NCI-H2107 (cell line): ENCODE measurements at regions not wholly inside any gene's neighbourhood (a gene's known extent, or its start where the extent isn't known, plus 50 kb on each side); places are given as distances from the start of the nearest gene placed in this dataset.

Experiments used
- DNase-seq: peaks from one replicate; lab custom pipeline; 2025; lab: John Stamatoyannopoulos, UW

DNA sequence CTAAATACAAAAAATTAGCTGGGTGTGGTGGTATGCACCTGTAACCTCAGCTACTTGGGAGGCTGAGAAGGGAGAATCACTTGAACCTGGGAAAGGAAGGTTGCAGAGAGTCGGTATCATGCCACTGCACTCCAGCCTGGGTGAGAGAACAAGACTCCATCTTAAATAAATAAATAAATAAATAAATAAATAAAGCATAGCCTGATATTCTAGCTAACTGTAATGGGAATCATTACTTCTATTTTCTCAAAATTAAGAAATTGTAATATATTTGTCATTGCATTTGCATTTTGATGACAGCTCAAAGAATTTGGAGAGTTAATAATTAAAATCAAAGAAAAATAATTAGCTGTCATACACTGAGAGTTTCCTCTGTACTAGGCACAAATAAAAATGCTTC, 561.1 kb downstream of the EFNB2 start:
- DNase-seq: no peak

DNA sequence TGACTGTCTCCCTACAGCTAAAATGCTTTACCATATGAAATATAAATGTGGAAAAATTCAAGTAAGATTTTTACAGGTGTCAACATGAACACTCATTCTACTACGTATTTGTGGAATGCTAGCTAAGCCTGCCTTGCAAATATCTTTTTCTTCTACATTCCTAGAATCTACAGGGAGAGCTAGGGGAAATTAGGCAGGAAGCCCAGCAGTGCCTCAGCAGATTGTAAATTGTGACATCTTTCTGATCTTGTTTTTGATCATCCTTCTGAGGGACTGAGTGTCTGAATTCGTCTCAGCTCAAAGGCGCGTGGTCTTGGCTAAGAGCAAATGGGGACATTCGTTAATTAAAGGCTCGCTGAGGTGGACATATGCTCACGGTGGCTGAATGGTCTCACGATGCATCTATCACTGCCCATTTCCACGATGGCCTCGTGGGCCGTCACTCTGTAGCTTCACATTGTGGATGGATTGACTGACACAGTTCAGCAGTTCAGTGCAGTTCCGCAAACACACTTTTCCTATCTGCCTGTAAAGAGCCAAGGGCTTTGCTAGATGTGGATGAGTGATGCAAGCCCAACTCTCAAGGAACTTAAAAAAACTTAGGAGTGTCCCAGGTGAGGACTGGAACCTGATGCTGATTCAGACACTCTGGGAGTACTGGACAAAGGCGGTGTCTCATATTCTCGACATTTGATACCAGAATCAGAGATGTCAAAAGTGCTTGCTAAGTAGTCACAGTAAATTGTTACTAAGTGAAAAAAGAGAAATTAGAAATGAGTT, 562.5 kb downstream of the EFNB2 start:
- DNase-seq: no peak

DNA sequence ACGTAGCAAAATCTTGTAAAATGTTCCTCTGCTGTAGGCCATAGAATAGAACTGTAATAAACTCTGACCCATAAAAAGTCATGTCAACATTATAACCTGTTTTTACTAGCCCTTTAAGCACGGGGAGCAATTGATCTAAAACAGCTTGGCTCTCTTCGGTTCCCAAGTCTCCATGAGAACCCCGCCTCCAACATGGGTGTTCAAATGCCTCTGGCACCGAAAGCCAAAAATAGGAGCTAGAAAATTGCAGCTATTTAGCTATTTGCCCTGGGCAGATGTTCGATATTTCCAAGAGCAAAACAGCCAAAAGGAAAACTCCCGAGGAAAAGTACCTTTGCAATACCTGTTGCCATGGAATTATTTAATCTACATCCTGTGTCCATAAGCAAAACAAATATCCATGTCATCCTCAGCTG, 563.1 kb downstream of the EFNB2 start:
- DNase-seq: no peak

DNA sequence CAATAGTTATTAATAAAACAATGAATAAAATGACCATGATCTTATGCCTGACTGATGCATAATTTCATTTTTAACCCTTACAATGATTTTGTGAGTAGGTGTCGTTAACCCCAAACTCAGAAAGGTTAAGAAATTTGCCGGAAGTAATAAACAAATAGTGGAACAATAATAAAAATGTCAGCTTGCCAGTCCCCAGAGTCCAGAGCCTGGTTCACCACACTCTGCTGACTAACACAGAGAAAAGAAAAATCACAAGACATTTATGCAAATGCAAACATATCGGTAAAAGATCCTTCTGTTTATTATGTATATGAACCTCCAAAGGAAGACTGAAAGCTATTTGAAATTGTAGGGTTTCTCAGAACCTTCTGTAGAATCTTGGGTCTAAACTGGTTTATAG, 563.7 kb downstream of the EFNB2 start:
- DNase-seq: no peak

DNA sequence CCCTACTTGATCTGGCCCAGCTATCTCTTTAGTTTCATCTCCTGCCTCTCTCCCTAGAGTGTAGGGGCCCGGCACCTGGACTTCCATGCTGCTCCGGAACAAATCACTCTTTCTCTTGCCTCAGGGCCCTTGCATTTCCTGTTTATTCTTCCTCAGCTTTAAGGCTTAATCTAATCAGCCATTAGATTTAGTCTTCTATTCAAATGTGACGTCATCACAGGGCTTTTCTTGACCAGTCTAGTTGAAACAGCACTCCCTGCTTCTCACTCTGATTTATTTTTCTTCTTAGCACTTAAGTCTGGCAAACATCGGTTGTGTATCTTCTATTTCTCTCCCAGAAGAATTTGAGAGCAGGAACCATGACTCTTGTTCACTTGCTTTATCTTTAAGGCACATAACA, 564.1 kb downstream of the EFNB2 start:
- DNase-seq: no peak

DNA sequence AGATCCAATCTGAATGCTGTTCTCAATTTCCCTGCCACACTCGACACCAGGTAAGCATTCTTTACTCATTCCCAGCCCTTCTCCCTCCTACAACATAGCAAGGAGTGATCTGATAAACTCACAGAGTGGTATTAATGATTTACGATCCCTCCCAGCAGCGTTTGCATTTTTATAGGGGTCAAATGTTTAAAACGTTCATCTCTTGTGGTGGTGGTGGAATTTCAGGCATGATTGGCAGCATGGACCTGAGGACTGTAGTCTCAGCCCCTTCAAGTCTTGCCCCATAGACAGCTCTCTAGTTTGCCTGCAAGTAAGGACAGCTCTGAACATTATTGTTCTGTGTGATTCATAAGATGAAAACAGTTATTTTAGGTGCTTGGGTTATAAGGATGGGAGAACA, 565.7 kb downstream of the EFNB2 start:
- no peak for DNase-seq

DNA sequence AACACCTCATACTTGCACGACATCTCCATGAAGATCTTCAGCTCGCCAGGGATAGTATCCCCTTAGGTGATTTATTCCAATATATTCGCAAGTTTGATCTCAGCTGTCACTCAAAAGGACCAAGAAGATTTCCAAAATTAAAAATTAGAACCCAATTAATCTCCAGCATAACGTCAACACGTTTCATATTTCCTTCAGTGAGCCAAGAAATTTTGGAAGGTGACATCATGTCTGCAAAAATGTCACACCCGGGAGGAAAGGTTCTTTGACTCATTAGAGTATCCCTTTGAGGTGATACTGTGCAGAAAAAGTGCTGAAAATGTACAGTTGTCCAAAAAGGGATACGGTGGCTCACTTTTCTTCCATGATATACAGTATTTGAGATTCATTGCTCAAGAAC, 569.6 kb downstream of the EFNB2 start:
- no peak for DNase-seq

DNA sequence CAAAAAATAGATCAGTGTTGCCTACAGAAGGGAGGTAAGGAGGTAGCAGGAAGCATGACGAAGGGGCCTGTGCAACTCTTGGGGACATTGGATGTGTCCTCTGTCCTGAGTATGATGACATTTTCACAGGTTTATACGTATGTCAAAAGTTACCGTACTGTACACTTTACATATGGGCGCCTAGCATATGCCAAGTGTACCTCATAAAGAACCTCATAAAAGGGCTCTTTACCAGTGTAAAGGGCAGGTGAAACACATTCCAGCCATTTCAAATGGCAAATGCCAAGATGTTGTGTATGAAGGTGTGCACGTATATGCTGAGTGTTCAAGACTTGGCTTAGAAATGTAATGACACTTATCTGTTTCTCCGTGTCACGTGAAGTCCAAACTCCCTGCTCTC, 573.4 kb downstream of the EFNB2 start:
- DNase-seq: no peak

DNA sequence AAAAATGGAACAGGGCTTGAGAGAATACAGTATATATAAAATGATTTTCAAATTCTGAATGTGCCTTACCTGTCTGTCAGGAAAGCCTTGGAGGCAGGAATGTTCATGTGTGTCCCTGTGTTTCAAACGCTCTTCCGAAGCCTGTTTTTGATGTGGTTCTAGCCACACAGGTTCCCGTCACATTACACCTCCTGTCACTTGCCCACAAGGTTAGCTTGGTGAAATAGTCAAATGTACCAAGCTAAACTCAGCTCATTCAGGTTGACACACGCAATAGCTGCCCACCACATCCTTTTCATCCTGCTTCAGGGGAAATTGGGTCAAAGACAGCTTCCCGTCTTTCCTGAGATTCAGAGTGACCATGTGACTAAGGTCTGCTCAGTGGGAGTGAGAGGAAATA, 574.0 kb downstream of the EFNB2 start:
- no peak for DNase-seq

DNA sequence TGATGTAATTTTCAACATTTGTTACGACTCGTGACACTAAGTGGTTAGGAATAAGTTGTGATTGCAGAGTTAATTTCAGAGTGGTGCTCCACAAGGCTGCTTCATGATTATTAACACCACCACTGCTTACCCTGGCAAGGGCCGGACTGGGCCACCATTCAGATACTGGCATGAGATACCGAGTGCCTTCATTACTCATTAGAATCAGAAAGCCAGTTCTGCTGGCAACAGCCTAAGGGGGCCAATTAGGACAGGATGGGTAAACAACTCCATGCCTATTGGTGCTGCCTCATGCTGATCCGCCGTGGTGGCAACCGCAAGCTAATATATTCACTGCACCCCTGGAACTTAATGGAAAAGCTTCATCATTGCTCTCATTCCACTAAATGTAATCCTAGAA, 575.1 kb downstream of the EFNB2 start:
- no peak for DNase-seq

DNA sequence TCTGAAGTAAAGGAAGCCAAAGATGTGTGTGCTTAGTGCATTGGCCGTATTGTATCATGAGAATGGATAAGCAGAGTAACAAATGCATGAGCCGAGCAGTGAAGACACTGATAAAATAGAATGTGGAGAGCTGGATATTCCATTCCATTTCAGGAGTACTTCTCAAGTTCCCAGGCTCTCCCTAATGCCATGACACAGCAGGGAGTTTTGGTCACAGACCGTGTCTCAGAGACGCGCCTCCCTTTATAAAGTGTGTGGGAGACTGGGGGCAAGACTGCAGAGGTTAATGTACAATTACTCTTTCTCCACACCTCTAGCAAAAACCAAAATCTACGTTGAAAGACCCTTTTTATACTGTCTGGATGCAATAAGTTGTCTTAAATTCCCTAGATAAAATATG, 575.6 kb downstream of the EFNB2 start:
- no peak for DNase-seq

DNA sequence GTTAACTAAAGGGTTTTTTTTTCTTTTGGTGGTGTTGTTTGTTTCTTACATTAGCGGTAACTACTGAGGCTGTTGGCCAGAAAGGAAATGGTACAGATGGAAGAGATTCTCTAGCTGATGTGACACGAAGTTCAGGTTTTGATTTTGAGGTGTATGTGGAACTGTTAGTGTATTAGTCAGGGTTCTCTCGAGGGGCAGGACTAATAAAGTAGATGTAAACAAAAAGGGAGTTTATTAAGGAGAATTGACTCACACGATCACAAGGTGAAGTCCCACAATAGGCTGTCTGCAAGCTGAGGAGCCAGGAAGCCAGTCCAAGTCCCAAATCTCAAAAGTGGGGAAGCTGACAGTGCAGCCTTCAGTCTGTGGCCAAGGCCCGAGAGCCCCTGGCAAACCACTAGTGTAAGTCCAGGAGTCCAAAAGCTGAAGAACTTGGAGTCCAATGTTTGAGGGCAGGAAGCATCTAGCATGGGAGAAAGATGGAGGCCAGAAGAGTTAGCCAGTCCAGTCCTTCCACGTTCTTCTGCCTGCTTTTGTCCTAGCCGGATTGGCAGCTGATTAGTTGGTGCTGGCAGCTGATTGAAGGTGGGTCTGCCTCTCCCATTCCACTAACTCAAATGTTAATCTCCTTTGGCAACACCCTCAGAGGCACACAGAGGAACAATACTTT, 577.6 kb downstream of the EFNB2 start:
- DNase-seq: no peak

DNA sequence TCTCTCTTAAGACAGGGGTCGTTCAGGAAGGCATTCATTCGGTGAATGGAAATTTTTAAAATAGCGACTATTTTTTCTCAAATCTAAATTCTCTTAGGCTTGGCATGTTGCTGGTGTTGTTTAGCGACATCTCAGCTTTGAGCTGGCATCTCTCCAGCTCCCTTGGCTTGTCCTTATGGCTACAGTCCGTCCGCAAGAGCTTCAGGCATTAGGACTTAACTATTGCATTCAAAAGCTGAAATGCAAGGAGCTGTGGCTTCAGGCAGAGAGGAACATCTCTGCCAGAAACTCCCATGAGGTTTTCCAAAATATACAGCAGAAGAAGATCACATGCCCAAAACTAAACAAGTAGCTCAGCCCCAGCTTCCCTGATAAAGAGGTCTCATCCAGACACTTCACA, 578.5 kb downstream of the EFNB2 start:
- no peak for DNase-seq

DNA sequence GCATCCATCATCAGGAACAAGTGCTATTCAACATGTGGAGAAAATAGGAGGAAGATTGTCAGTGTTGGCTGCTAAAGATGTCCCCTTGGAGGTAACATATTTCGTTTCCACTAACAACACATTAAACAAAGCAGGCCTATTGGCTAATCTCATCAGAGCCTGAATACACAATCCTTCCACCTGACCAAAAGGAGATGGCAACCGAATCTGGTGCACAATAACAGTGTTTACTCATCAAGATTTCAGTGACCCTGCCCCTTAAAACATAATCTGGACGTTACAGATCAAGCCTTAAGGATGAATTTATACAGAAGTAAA, 582.5 kb downstream of the EFNB2 start:
- DNase-seq: no peak

DNA sequence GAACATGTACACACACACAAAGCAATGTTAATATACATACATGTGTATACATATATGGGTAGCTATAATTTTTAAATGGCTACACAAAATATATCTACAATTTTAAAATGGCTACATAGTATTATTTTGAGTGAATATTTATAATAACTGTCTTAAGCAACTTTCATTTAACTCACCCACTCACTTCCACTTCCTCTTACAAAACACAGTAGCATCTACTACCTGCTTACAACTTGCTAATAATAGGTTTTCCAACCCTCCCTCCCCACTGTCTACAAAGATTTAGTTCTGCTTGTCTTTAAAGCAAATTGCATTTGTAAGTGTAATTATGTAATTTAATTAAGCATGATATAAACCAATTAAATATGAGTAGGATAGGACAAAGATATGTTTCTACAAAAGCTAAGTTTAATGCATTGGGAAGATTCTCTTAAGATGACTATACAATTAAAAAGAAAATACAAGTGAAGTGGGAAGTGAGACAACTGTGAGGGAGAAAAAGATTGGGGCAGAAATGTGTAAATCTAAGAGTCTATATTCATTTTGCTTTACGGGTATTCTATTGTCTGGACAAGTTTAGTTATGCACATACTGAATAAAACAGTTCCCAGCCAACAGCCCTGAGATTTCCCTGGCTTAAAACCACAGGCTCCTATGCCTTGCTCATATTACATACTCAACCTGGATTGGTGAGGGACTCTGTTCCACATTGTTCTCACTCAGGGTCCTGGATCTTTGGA, 583.1 kb downstream of the EFNB2 start:
- no peak for DNase-seq

DNA sequence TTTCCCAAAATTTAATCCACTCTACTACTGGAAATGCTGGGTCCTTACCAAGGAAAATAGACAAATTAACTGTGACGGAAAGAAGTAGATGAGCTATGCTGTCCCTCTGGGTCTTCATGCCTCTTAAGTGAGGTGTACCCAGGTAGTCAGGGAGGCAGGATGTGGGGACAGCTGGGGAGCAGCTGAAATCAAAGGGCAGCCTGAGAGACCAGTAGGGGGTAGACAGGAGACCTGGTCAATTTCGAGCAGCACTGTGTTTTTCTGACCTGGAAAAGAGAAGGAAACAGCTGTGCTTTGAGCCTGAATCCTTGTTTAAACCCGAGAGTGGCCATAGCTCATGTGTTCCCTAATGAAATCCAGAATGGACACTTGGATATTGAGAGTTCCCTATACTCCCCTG, 587.3 kb downstream of the EFNB2 start:
- no peak for DNase-seq

DNA sequence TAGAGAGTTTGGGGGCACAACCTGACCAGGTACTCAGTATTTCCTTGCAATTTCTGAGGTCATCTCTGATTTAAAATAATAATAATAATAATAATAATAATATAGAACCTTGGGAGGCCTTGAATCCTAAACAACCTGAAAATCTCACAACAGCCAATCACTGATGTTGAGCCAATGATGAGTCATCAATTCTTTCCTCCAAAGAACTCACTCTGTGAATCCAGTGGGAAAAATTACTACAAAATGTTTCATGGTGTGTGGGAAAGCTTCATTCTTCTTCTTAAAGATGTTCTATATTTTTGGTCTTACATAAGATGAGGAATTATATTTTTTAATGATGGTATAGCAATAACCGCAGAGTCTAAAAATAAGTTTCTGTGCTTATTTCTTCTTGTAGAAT, 594.6 kb downstream of the EFNB2 start:
- no peak for DNase-seq

DNA sequence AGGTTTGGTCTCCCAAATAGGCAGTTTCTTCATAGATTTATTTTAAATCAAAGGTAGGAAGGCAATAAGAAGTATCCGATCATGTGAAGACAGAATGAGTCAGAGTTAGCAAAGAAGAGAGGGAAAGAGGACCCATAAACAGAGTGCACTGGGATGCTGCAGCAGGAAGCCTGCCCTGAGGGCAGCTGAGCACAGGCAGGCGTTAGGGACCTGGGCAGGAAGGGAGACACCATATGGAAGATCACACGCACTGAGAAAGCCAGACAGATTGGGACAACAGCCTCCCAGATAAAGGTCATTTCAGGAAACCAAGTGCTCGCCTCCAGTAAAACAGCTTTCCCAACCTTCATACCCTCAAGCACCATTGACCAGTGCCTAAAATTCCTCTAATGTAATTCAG, 598.0 kb downstream of the EFNB2 start:
- no peak for DNase-seq

DNA sequence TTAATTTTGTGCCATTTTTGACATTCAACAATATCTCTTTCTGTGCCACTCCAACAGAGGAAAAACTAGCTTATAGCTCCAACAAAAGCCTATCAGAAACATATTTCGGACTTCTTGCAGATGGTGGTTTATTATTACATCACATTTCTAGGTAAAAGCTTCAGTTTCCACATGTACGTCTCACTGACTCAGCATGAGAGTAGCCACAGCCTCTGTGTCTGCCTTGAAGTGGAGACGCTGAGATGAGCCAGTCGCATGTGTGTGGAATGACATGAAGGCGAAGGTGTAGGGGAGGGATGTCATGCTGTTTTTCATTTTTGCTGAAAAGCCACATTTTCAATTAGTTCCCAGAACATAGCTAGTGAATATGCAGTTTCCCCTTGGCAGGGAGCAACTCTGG, 598.6 kb downstream of the EFNB2 start:
- no peak for DNase-seq

DNA sequence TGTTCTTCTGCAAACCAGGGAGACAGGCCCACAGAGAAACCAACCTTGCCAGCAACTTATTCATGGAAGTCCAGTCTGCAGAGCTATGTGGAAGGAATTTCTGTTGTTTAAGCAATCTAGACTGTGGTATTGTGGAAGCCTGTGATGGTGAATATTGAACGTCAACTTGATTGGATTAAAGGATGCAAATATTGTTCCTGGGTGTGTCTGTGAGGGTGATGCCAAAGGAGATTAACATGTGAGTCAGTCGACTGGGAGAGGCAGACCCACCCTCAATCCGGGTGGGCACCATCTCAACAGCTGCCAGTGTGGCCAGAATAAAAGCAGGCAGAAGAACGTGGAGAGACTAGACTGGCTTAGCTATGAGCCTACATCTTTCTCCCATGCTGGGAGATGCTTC, 606.0 kb downstream of the EFNB2 start:
- no peak for DNase-seq

DNA sequence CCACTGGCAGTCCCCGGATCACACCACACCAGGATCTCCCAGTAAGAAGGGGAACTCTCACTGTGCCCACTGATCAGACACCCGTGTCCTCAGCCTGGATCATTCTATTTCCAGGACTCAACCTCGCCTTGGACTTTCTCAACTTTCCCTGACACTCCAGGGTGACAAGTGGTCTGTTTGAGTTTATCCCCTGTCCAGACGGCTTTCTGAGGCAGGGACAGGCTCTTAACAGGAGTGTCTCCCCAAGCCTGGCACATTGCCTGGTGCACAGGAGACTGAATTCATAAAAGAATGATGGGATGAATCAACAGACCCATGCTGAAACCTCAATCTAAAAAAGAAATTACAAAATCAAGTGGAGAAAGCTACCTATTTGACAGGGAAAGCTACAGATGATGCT, 606.6 kb downstream of the EFNB2 start:
- DNase-seq: no peak

DNA sequence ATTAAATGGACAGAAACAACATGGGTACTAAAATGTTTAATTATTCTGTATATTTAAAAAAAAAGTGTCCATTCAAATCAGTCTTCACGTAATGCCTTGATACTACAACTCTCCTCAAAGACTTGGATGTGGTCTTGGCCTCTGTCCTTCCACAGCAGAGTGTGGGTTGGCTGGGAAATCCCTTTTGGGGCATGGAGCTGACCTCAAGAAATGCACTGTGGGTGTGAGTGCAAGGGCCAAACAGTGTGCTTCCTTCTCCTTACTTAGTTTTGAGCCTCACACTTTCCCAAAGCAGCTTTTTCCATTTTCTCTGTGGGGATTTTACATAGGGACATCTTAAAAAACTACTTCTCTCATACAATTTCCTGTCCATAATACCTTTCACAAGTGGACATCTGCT, 607.4 kb downstream of the EFNB2 start:
- no peak for DNase-seq

DNA sequence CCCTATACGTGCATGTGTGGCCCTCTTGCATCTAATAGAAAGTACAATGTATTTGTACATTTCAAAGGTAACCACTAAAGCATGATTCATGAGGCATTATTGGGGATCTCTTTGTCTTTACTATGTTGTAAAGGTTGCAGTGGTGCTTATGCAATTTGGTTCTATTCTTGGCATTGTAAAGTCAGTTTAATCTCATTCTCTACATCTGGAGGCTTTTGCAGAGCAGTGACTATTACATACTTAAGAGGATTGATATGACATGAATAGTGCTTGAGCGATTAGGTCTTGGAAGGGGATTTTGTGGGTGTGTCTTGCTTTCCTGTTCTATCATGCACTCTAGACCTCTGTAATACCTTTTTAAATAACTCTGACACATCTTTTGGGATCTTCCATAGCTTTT, 610.0 kb downstream of the EFNB2 start:
- no peak for DNase-seq

DNA sequence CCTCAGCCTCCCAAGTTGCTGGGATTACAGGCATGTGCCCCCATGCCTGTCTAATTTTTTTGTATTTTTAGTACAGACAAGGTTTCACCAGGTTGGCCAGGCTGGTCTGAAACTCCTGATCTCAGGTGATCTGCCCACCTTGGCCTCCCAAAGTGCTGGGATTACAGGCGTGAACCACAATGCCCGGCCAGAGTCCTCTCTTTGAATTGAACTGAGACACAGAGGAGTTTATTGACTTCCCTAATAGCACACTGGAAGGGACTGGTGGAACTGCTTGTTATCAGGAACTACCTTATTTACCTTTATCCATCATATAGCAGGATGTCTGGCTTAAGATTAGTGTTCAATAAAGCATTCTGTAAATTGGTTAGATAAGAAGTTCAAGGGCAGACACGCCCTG, 613.8 kb downstream of the EFNB2 start:
- no peak for DNase-seq
